HCT116 (cell line): ENCODE measurements at regions not wholly inside any gene's neighbourhood (a gene's known extent, or its start where the extent isn't known, plus 50 kb on each side); places are given as distances from the start of the nearest gene placed in this dataset.

Experiments used
- ATAC-seq: fragments of 200-7000 bp; cut with Tn5 transposase; 2 replicates; pipeline ENCODE4 v1.9.1; 2020; ENCODE audit warnings: mild to moderate bottlenecking, moderate library complexity
- BruUV-seq: library from RNA; stranded (reverse); fragments of 400-500 nt; replicated peaks from 2 replicates; lab custom pipeline; 2021; lab: Mats Ljungman, UMichigan
- CTCF ChIA-PET: fragments of 300-600 bp; sonication (Branson Sonifier 250); formaldehyde crosslinking; loops from one replicate; lab custom pipeline; 2021; ENCODE audit warnings: antibody characterized with exemption; lab: Charles Lee
- POLR2A ChIA-PET: fragments of 300-600, 350-600 bp; sonication (Branson Sonifier 250); formaldehyde crosslinking; loops from one replicate; lab custom pipeline; 2021; ENCODE audit warnings: antibody characterized with exemption; lab: Charles Lee
- RAD21 ChIA-PET, 2 experiments: fragments of 300-600 bp; sonication (Branson Sonifier 250); formaldehyde crosslinking; loops; one replicate each; lab custom pipeline; 2023; ENCODE audit warnings: low total read pairs in 2 of 2; ENCODE audit not compliant: uncharacterized antibody in 2 of 2, unreplicated experiment in 2 of 2, low non-redundant PET in 1 of 2; lab: Charles Lee
- DNase-seq: peaks from one replicate; pipeline ENCODE4 v3.0.0-alpha.2; 2010; ENCODE audit warnings: low read depth, low spot score
- H2AFZ ChIP-seq: fragments of 200-600 bp; shearing (Covaris generic), sonication (generic); 2 replicates; pipeline ENCODE4 v1.6.1; 2017; ENCODE audit warnings: low read depth, mixed run types, mixed read lengths, antibody characterized with exemption, low read length; ENCODE audit not compliant: poor library complexity, severe bottlenecking
- H3K27ac ChIP-seq: 2 replicates; pipeline ENCODE4 v1.5.1; 2012; ENCODE audit warnings: low read depth, low read length
- H3K27me3 ChIP-seq: fragments of 200-600 bp; sonication (generic); 2 replicates; pipeline ENCODE4 v1.6.1; 2016; ENCODE audit warnings: mixed run types, low read length, mixed read lengths; ENCODE audit not compliant: insufficient read depth
- H3K36me3 ChIP-seq, 2 experiments: fragments of 200-500 bp in 1 of 2; fragments of 200-600 bp in 1 of 2; sonication (Bioruptor generic) in 1 of 2; sonication (generic) in 1 of 2; 2 replicates each; pipeline versions ENCODE4 v1.5.1 to v1.6.1; 2014 to 2016; ENCODE audit warnings: low read length in 2 of 2, inconsistent platforms in 1 of 2, mixed read lengths in 1 of 2, mixed run types in 1 of 2; ENCODE audit not compliant: insufficient read depth in 2 of 2, control insufficient read depth in 1 of 2
- H3K4me1 ChIP-seq, 2 experiments: fragments of 200-600 bp in 1 of 2; sonication (generic) in 1 of 2; 2 replicates each; pipeline versions ENCODE4 v1.5.1 to v1.6.1; 2012 to 2017; ENCODE audit warnings: low read length in 2 of 2, inconsistent platforms in 1 of 2, mild to moderate bottlenecking in 1 of 2, mixed read lengths in 1 of 2, mixed run types in 1 of 2, moderate library complexity in 1 of 2; ENCODE audit not compliant: insufficient read depth in 2 of 2, control insufficient read depth in 1 of 2
- H3K4me2 ChIP-seq: fragments of 200-600 bp; sonication (generic); 2 replicates; pipeline ENCODE4 v1.6.1; 2017; ENCODE audit warnings: mixed run types, low read length, mixed read lengths
- H3K4me3 ChIP-seq, 2 experiments: fragments of 200-600 bp in 1 of 2; sonication (generic) in 1 of 2; replicated peaks in 1 of 2; 2 replicates each; pipeline ENCODE4 v1.5.1; 2011 to 2016; ENCODE audit warnings: low read length in 2 of 2, control low read depth in 1 of 2, low read depth in 1 of 2, mild to moderate bottlenecking in 1 of 2, mixed read lengths in 1 of 2, mixed run types in 1 of 2
- H3K79me2 ChIP-seq: fragments of 200-600 bp; sonication (generic); 2 replicates; pipeline ENCODE4 v1.6.1; 2017; ENCODE audit warnings: mild to moderate bottlenecking, mixed run types, low read length, moderate library complexity, mixed read lengths; ENCODE audit not compliant: insufficient read depth
- H3K9ac ChIP-seq: fragments of 200-600 bp; sonication (generic); 2 replicates; pipeline ENCODE4 v1.6.1; 2016; ENCODE audit warnings: low read length, mixed read lengths
- H3K9me2 ChIP-seq: fragments of 200-600 bp; sonication (generic), shearing (Covaris generic); 2 replicates; pipeline ENCODE4 v1.6.1; 2017; ENCODE audit warnings: mixed run types, mild to moderate bottlenecking, moderate library complexity; ENCODE audit not compliant: insufficient read depth
- H3K9me3 ChIP-seq, 2 experiments: fragments of 200-500 bp in 1 of 2; fragments of 200-600 bp in 1 of 2; sonication (Bioruptor generic) in 1 of 2; sonication (generic) in 1 of 2; 2 replicates each; pipeline ENCODE4 v1.6.1; 2014 to 2017; ENCODE audit warnings: low read length in 2 of 2, mixed read lengths in 2 of 2, inconsistent platforms in 1 of 2, low read depth in 1 of 2, mild to moderate bottlenecking in 1 of 2, mixed run types in 1 of 2, moderate library complexity in 1 of 2; ENCODE audit not compliant: control insufficient read depth in 1 of 2, insufficient read depth in 1 of 2
- H4K20me1 ChIP-seq: fragments of 200-600 bp; sonication (generic), shearing (Covaris generic); 2 replicates; pipeline ENCODE4 v1.6.1; 2017; ENCODE audit warnings: mixed run types, mild to moderate bottlenecking, moderate library complexity; ENCODE audit not compliant: insufficient read depth
- ATF3 ChIP-seq: IDR thresholded peaks from 2 replicates; pipeline ENCODE4 v1.6.1; 2012
- CEBPB ChIP-seq: IDR thresholded peaks from 2 replicates; pipeline ENCODE4 v1.6.1; 2012; ENCODE audit warnings: low read depth
- CTCF ChIP-seq, 3 experiments: fragments of 200-600 bp in 1 of 3; sonication (generic) in 1 of 3; IDR thresholded peaks in 2 of 3; conservative IDR thresholded peaks in 1 of 3; 2 replicates each; pipeline ENCODE4 v1.5.1; 2012 to 2017; ENCODE audit warnings: low read depth in 2 of 3, low read length in 2 of 3, antibody characterized with exemption in 1 of 3, borderline replicate concordance in 1 of 3, control low read depth in 1 of 3, mild to moderate bottlenecking in 1 of 3, mixed read lengths in 1 of 3, mixed run types in 1 of 3, moderate library complexity in 1 of 3; ENCODE audit not compliant: insufficient read depth in 1 of 3
- EGR1 ChIP-seq: IDR thresholded peaks from 2 replicates; pipeline ENCODE4 v1.6.1; 2012; ENCODE audit warnings: low read depth
- EZH2phosphoT487 ChIP-seq: fragments of 200-600 bp; IDR thresholded peaks from 2 replicates; pipeline ENCODE4 v1.6.1; 2018; ENCODE audit warnings: antibody characterized with exemption, borderline replicate concordance
- JUND ChIP-seq: IDR thresholded peaks from 2 replicates; pipeline ENCODE4 v1.6.1; 2012
- SP1 ChIP-seq: IDR thresholded peaks from 2 replicates; pipeline ENCODE4 v1.6.1; 2012; ENCODE audit warnings: low read depth
- SRF ChIP-seq: IDR thresholded peaks from 2 replicates; pipeline ENCODE4 v1.6.1; 2012; ENCODE audit warnings: low read depth
- TCF7L2 ChIP-seq: IDR thresholded peaks from 2 replicates; pipeline ENCODE4 v1.7.0; 2011; ENCODE audit warnings: borderline replicate concordance, inconsistent platforms; ENCODE audit not compliant: insufficient read depth, insufficient read length; ENCODE audit errors: extremely low read depth
- YY1 ChIP-seq: IDR thresholded peaks from 2 replicates; pipeline ENCODE4 v1.6.1; 2011; ENCODE audit warnings: low read length, low read depth, moderate library complexity, mild to moderate bottlenecking; ENCODE audit not compliant: insufficient replicate concordance; ENCODE audit errors: extremely low read depth
- ZNF274 ChIP-seq: fragments of 200-500 bp; sonication (Bioruptor generic); IDR thresholded peaks from 2 replicates; pipeline ENCODE4 v1.6.1; 2014; ENCODE audit warnings: mild to moderate bottlenecking, low read depth, low read length, inconsistent platforms
- intact Hi-C: fragments of 100-400 bp; cut with micrococcal nuclease; formaldehyde crosslinking; loops from 2 replicates; pipeline ENCODE4 v1.10.0; 2022

GRCh38 chr6:118408863-118409262, 139.2 kb upstream of the PLN start:
- CTCF ChIA-PET, result no interaction called here
- no peaks in the 10 kb centered on the region for H3K36me3 ChIP-seq
- RAD21 ChIA-PET, result no interaction called here
- H3K9me3 ChIP-seq, result no peaks in the 10 kb centered on the region
- H3K4me2 ChIP-seq, result no peak overlapping the region
- TF ChIP-seq EZH2phosphoT487, result no peak
- 0 out of 6 replicates have a peak, but pooled peaks of 2 of the 3 experiments have one; percentile 7 to 21 for TF ChIP-seq CTCF (IDR thresholded peaks at IDR 0.05 in 2 of 3, conservative IDR thresholded peaks at IDR 0.05 in 1 of 3; ENCODE audit: borderline replicate concordance in 1 of 3, insufficient read depth in 1 of 3, low read depth in 2 of 3, low read length in 2 of 3)
- no peak for TF ChIP-seq ZNF274
- TF ChIP-seq TCF7L2, result no peak
- POLR2A ChIA-PET, result no interaction called here
- DNase-seq, result no peak
- H3K4me1 ChIP-seq, result no peaks in the 10 kb centered on the region
- H2AFZ ChIP-seq, result no peak overlapping the region
- H3K9ac ChIP-seq, result no peak overlapping the region
- peak; percentile 77 for ATAC-seq
- no peaks in the 10 kb centered on the region for H4K20me1 ChIP-seq
- intact Hi-C loops, result no loop called here
- no peak overlapping the region for H3K27ac ChIP-seq
- H3K27me3 ChIP-seq, result no peaks in the 10 kb centered on the region
- no peaks in the 10 kb centered on the region for H3K9me2 ChIP-seq
- H3K79me2 ChIP-seq, result no peaks in the 10 kb centered on the region
- BruUV-seq, result no TSS peak
- no peak overlapping the region for H3K4me3 ChIP-seq

DNA sequence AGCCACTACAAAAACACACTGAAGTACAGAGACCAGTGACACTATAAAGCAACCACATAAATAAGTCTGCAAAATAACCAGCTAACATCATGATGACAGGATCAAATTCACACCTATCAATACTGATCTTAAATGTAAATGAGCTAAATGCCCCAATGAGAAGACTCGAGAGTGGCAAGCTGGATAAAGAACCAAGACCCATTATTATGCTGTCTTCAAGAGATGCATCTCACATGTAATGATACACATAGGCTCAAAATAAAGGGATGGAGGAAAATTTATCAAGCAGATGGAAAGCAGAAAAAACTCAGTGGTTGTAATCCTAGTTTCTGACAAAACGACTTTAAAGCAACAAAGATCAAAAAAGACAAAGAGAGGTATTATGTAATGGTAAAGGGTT, 138.1 kb upstream of the PLN start:
- TF ChIP-seq ATF3 (no peak), YY1 (no peak), JUND (no peak), SP1 (no peak), CEBPB (no peak), EGR1 (no peak), SRF (no peak)

More for the DNA sequence above, 138.1 kb upstream of the PLN start:
- CTCF ChIA-PET, result no interaction called here
- Histone ChIP-seq H4K20me1 (no peaks in the 10 kb centered on the region), H2AFZ (no peak overlapping the region), H3K27ac (no peak overlapping the region), H3K9me2 (no peaks in the 10 kb centered on the region), H3K4me1 (no peaks in the 10 kb centered on the region), H3K4me2 (no peak overlapping the region), H3K79me2 (no peaks in the 10 kb centered on the region), H3K4me3 (no peak overlapping the region), H3K9ac (no peak overlapping the region), H3K27me3 (no peaks in the 10 kb centered on the region), H3K36me3 (no peaks in the 10 kb centered on the region), H3K9me3 (no peaks in the 10 kb centered on the region)
- DNase-seq (no peak), ATAC-seq (no peak)
- RAD21 ChIA-PET, result interaction anchor here in 1 of 2 experiments (0.6 kb wide), 1 partner anchor 109 kb away, joined by 6 read pairs; no protein-coding TSS in a partner anchor
- POLR2A ChIA-PET, result no interaction called here
- intact Hi-C loops, result no loop called here
- no TSS peak for BruUV-seq
